NCI-H226 (cell line): ENCODE measurements at regions not wholly inside any gene's neighbourhood (a gene's known extent, or its start where the extent isn't known, plus 50 kb on each side); places are given as distances from the start of the nearest gene placed in this dataset.

Experiments used
- DNase-seq: peaks from one replicate; pipeline ENCODE4 v3.0.0-alpha.2; 2015

GRCh38 chr12:125193376-125194152, 128.3 kb downstream of the AACS start:
- no peak for DNase-seq

- no peak for DNase-seq
Measured at GRCh38 chr12:125194163-125194773, 129.0 kb downstream of the AACS start.

- DNase-seq: no peak
Measured at GRCh38 chr12:125194987-125195386, 129.8 kb downstream of the AACS start.

DNA sequence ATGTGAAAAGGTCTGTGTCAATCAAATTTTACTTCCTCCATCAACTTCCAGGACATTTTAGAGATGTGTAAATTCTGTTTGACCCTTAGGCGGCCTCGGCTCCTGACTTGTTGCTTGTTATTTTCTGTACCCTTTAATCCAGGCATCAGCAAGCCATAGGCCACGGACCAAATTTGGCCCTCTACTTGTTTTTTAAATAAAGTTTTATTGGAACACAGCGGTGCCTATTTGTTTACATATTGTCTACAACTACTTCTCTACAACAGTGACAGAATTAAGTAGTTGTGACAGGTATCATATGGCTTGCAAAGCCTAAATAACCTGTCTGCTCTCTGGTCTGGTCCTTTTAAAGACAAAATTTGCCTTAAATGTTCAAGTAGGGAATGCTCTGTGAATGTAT, 132.1 kb downstream of the AACS start:
- no peak for DNase-seq

GRCh38 chr12:125198652-125199051, 133.4 kb downstream of the AACS start:
- DNase-seq: no peak

- no peak for DNase-seq
Measured at GRCh38 chr12:125201090-125201489, 135.9 kb downstream of the AACS start.

- no peak for DNase-seq
Measured at GRCh38 chr12:125201940-125202339, 136.7 kb downstream of the AACS start.

- no peak for DNase-seq
Measured at GRCh38 chr12:125202421-125202820, 137.2 kb downstream of the AACS start.

DNA sequence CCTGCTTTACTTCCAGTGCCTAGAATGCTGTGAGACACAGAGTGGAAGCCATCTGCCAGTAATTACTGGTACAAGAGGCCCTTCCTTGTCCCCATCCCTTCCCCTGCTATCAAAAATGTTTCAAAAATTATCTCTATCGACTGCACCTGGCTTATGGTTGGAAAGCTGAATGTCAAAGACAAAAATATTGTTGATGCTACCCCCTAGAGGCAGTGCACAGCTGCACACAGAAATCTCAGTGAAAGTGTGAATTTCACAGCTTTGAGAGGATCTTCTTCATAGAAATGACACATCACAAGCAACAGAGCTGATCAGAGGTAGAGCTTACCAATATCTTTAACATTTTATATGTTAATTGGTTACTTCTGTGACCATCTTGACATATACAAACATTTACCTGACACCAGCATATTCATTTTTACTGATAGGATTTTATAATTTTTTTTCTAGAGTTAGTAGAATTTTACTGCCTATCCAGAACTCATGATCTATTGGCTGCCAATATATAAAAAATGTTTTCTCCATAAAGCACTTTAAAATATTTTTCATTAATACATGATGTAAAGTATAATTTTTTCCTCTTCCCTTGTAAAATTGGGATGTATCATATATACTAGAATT, 138.0 kb downstream of the AACS start:
- DNase-seq: no peak

DNA sequence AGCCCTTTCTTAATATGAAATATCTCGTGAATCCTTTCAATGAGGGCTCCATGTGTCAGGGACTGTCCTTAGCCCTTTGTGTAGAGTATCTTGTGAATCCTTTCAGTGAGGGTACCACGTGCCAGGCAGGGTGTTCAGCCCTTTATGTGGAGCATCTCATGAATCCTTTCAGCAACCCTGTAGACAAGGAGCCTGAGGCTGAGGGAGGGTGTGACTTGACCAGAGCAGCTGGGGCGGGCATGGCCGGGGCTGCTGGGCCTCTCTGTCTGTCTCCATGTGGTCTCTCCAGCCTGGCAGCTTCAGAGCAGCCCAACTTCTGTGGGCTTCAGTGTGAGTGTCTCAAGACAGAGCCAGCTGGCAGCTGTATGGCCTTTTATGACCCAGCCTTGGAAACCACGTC, 140.2 kb downstream of the AACS start:
- DNase-seq: no peak

- no peak for DNase-seq
Measured at GRCh38 chr12:125206711-125207110, 141.5 kb downstream of the AACS start.

GRCh38 chr12:125208334-125208733, 143.1 kb downstream of the AACS start:
- DNase-seq: no peak

DNA sequence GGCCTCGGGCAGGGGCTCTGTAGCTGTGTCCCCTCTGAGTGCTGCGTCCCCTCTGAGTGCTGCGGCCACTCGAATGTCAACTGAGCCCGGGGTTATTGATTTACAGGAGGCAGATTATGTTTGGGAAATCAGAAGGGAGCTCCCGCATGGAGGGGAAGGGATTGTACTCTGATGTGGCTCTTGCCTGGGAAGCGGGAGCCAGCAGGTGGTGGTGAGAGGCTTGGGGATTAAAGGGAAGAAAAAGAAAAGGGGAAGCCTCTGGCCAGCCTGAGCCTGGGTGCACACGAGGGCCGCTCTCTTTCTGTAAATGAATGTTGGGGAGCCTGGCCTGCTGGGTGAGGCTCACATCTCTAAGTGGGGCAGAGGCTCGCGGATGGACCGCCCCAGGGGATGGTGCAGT, 143.7 kb downstream of the AACS start:
- no peak for DNase-seq

GRCh38 chr12:125210104-125210755, 145.0 kb downstream of the AACS start:
- DNase-seq: no peak

GRCh38 chr12:125211464-125211863, 146.2 kb downstream of the AACS start:
- DNase-seq: no peak

- DNase-seq: no peak
Measured at GRCh38 chr12:125214289-125214688, 149.1 kb downstream of the AACS start.

DNA sequence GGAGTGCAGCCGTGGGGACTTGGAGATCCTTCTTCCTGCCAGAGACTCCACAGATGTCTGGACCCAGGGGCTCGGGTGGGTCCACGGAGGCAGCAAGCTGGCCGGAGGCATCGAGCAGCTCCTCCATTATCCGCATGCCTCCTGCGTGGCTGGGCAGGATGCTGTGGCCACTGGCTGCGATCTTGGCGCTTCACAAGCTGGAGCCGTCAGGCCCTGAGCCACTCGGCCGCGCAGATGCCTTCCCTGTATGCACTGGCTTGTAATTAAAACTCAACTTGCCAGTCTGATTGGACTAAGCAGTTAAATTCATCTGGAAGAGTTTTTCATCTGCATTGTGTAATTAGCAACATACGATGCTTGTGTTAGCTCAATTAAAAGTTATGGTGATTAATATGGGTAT, 151.5 kb downstream of the AACS start:
- no peak for DNase-seq

DNA sequence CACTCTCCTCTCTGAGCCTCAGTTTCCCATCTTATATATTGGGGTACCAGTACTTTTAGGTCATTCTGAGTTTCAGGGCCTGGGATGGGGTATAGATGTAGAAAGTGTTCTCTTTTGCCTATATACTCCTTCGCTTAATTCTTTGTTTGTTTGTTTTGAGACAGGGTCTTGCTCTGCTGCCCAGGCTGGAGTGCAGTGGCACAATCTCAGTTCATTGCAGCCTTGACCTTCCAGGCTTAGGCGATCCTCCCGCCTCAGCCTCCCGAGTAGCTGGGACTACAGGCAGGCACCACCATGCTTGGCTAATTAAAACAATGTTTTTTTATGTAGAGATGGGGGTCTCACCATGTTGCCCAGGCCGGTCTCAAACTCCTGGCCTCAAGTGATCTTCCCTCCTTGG, 152.1 kb downstream of the AACS start:
- DNase-seq: no peak

DNA sequence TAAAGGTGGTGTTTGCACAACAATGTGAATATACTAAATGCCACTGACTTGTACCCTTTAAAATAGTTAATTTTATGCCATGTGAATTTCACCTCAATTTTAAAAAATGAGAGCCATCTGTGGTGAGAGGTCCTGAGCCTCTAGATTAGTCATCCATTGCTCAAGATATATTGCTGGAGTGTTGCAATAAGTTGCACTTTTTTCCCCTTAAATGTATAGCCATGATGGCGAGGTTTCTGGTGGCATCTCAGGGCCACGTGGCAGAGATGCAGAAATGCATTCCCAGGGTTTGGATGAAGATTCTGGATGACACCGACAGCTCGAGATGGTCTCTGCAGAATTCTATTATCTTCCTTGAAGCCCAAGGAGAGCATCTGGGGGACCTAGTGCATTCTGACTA, 153.7 kb downstream of the AACS start:
- no peak for DNase-seq

DNA sequence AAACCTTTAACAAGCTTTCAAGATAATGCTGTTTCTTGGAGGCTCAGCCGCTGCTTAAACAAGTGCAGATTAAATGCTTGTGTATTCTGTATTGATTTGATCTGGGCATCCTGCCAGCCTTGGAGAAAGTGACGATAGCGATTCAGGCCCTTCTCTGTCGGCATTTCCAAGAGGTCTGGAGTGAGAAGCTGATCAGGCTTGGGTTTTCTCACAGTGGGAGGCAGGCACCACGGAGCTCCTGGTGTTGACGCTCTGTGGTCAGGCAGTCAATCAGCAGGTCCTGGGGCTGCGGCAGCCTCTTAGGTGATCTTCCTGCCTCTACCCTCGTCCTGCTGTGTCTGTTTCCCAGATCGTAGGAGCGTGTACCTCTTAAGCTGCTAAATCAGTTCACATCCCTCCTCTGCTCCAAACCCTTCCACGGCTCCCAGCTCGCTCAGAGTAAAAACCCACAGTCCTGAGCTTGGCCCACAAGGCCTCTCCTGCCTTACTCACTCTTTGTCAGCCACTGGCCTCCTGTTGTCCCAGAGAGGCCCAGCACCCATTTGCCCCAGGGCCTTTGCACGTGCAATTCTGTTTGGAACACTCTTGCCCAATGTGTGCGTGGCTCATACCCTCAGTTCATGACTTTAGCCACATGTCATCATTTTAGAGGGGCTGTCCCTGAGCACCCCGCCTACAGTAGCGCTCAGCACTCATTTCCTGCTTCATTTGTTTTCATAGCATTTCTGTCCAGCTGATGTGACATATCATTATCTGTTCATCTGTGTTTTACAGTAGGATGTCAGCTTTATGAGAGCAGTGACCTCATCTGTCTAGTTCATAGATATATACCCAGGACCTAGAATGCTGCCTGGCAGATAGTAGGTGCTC, 155.4 kb downstream of the AACS start:
- no peak for DNase-seq

DNA sequence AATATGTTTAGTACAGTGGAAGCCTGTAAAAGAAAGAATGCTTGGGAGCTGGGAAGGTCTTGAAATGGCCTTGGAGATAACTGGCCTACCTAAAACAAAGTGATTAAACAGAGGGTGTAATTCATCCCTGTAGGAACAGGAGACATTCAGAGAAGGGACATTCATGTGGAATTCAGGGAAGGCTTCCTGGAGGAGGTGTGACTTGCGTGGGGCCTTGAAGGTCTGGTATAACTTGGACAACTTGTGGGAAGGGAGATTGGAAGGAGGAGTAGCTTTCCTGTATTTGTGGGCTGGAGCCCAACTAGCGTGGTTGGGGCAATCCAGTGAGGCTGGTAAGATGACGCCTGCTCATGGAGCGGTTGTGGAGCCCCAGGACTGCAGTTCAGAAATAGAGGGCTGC, 156.4 kb downstream of the AACS start:
- DNase-seq: no peak

DNA sequence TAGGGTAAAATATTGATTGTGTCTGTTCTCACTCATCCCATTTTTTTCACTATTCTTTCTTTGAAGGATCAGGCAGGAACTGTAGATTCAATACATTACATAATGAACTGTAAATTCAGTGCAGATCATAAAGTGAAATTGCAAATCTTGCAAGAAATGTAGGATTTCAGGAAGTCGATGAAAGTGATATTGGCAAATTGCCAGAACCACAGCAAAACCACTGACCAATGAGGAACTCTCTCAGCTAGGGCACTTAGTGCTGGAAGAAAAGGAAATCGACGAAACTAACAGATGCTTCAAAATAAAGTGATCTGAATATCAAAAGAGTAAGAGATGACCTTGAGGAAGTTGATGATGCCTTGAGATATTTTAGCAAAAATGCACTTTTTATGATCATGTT, 157.6 kb downstream of the AACS start:
- no peak for DNase-seq

- DNase-seq: no peak
Measured at GRCh38 chr12:125225641-125226040, 160.4 kb downstream of the AACS start.
